Kidney (tissue), 13 donors: ENCODE measurements at regions not wholly inside any gene's neighbourhood (a gene's known extent, or its start where the extent isn't known, plus 50 kb on each side); places are given as distances from the start of the nearest gene placed in this dataset.

Source experiments
- DNase-seq, 5 donors: peaks; one replicate each; pipeline ENCODE4 v3.0.0-alpha.2; 2013 to 2020
- FAIRE-seq: peaks from 2 replicates; lab custom pipeline; 2012; peaks lifted over from hg19 to GRCh38; lab: Jason Lieb, UNC
- H3K27ac ChIP-seq, 2 donors: one replicate each; pipeline ENCODE4 v1.7.0; 2013; ENCODE audit warnings: low read depth in 2 of 2, low read length in 2 of 2, inconsistent platforms in 1 of 2
- H3K27me3 ChIP-seq: one replicate; pipeline ENCODE4 v1.7.1; 2013; ENCODE audit warnings: low read length, inconsistent platforms; ENCODE audit not compliant: control insufficient read depth, insufficient read depth
- H3K36me3 ChIP-seq, 3 donors: one replicate each; pipeline versions ENCODE4 v1.7.0 to v1.7.1; 2013; ENCODE audit warnings: low read length in 3 of 3, control low read depth in 1 of 3, inconsistent platforms in 1 of 3; ENCODE audit not compliant: insufficient read depth in 3 of 3, control insufficient read depth in 2 of 3
- H3K4me1 ChIP-seq, 3 donors: one replicate each; pipeline versions ENCODE4 v1.7.0 to v1.7.1; 2013; ENCODE audit warnings: low read length in 3 of 3, inconsistent platforms in 1 of 3, low read depth in 1 of 3; ENCODE audit not compliant: control insufficient read depth in 2 of 3, insufficient read depth in 2 of 3
- H3K4me3 ChIP-seq, 3 donors: one replicate each; pipeline versions ENCODE4 v1.7.0 to v1.8.1; 2013; ENCODE audit warnings: low read length in 3 of 3, control low read depth in 1 of 3, inconsistent platforms in 1 of 3
- H3K9ac ChIP-seq, 3 donors: one replicate each; pipeline versions ENCODE4 v1.7.0 to v1.7.1; 2013; ENCODE audit warnings: low read length in 3 of 3, control low read depth in 1 of 3, inconsistent platforms in 1 of 3
- H3K9me3 ChIP-seq, 3 donors: one replicate each; pipeline versions ENCODE4 v1.7.0 to v1.7.1; 2013; ENCODE audit warnings: low read length in 3 of 3, control low read depth in 1 of 3, inconsistent platforms in 1 of 3; ENCODE audit not compliant: control insufficient read depth in 2 of 3, insufficient read depth in 1 of 3
- CTCF ChIP-seq: IDR thresholded peaks from 3 replicates; pipeline ENCODE4 v1.5.1; 2012; ENCODE audit warnings: mild to moderate bottlenecking, moderate library complexity, borderline replicate concordance; ENCODE audit not compliant: insufficient read depth; ENCODE audit errors: extremely low read depth
- intact Hi-C: fragments of 100-400 bp; cut with DNase I; formaldehyde crosslinking; loops from one replicate; pipeline ENCODE4 v1.11.1; 2022
- donor health status: control.
- donor health status: control.
- donor health status: control.
- donor health status: control.
- donor health status: control.
- donor health status: DM: yes; HTN: yes; CAD: no.
- donor health status: Normal renal cell carcinoma (clear cell type).

DNA sequence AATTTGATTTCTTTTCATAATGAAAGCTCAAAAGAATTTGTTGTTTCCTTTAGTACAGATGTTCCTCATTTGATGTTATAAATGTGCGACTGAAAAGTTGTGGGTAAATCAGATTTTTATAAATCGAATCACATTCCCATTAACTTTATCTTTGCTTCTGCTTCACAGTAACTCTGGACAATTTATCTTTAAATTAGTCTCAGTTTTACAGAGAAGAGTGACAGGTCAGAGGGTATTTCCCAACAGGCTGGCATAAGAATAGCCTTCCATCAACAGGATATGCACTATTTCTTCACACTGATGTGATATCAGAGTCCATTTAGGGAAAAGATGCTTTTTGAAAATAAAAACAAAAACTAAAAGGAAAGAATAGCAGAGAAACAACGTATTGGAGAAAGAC lies 286.9 kb downstream of the FRK start:
- Histone ChIP-seq H3K4me3 (no peak overlapping the region), H3K9me3 (no peaks in the 10 kb centered on the region), H3K4me1 (no peaks in the 10 kb centered on the region), H3K27me3 (no peaks in the 10 kb centered on the region), H3K9ac (no peak overlapping the region), H3K27ac (no peak overlapping the region), H3K36me3 (no peaks in the 10 kb centered on the region)
- intact Hi-C loops: no loop called here
- no peak for TF ChIP-seq CTCF
- FAIRE-seq (no peak), DNase-seq (no peak)

DNA sequence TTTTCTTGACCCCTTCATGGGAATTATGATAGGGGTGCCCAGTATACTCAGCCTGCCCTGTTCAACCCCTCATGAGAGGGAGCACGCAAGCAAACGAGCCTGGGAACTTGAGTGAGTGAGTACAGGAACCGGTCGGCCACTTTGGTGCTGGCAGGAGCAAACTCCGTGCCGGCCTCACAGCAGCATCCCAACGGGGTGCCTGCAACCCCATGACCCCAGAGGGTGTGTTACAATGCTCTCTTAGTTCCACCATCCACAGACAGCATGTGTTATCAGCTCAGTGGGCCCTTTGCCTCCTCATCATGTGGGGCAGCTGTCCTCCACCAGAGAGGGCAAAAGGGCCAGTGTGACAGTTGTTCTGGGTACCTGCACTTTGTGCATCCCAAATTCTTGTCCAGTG lies 289.8 kb downstream of the FRK start:
- no peak for FAIRE-seq
- H3K9ac ChIP-seq: no peak overlapping the region
- intact Hi-C loops: no loop called here
- no peaks in the 10 kb centered on the region for H3K27me3 ChIP-seq
- no peak overlapping the region for H3K4me3 ChIP-seq
- no peaks in the 10 kb centered on the region for H3K36me3 ChIP-seq
- H3K4me1 ChIP-seq: no peaks in the 10 kb centered on the region
- H3K9me3 ChIP-seq: no peaks in the 10 kb centered on the region
- DNase-seq: no peak
- no peak overlapping the region for H3K27ac ChIP-seq
- TF ChIP-seq CTCF: no peak

DNA sequence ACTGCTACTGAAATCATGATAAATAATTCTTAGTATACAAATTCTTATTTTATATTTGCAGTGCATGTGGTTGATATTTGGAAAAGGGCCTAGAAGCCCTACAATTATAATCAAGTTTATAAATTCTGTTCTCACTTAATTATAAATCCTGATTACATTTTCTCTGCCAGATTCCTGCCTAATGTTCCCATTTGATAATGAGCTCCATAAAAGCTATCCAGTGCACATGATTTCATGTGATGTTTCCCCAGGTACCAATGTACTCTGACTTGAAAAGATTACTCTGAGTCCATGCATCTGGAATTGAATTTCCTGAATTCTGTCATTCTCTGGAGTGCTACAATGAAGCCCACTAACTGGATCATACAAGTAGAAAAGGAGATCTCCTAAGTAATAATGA lies 292.2 kb downstream of the FRK start:
- no peak overlapping the region for H3K4me3 ChIP-seq
- no peaks in the 10 kb centered on the region for H3K9me3 ChIP-seq
- intact Hi-C loops: no loop called here
- DNase-seq: no peak
- no peak for TF ChIP-seq CTCF
- H3K36me3 ChIP-seq: no peaks in the 10 kb centered on the region
- no peaks in the 10 kb centered on the region for H3K4me1 ChIP-seq
- no peak for FAIRE-seq
- H3K9ac ChIP-seq: no peak overlapping the region
- no peaks in the 10 kb centered on the region for H3K27me3 ChIP-seq
- H3K27ac ChIP-seq: no peak overlapping the region

DNA sequence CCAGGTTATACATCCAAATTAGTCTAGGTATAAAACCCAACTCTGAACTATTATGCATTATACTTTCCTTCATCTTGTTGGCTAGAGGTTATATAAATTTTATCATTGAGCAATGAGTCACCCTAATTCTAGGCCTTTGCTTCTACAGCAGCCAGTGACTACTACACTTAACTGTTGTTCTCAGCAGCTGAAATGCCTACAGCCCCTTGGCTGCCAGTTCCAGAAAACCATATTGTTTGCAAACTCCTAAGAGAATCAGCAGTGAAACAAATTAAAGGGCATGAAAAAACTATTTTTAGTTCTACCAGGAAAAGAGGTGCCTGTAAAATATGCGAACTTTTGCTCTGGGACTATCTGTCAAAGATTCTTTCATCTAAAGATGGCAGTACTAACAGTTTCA lies 292.8 kb downstream of the FRK start:
- no peaks in the 10 kb centered on the region for H3K9me3 ChIP-seq
- DNase-seq: no peak

More for the DNA sequence above, 292.8 kb downstream of the FRK start:
- no peak for TF ChIP-seq CTCF
- H3K4me3 ChIP-seq: no peak overlapping the region
- no peaks in the 10 kb centered on the region for H3K4me1 ChIP-seq
- no peak overlapping the region for H3K27ac ChIP-seq
- H3K36me3 ChIP-seq: no peaks in the 10 kb centered on the region
- FAIRE-seq: no peak
- H3K27me3 ChIP-seq: no peaks in the 10 kb centered on the region
- intact Hi-C loops: no loop called here
- no peak overlapping the region for H3K9ac ChIP-seq
